OCI-LY3 (cell line): ENCODE measurements at regions not wholly inside any gene's neighbourhood (a gene's known extent, or its start where the extent isn't known, plus 50 kb on each side); places are given as distances from the start of the nearest gene placed in this dataset.

ENCODE experiments used
- H2AFZ ChIP-seq: fragments of 200-600, 300-600 bp; shearing (Covaris generic); 2 replicates; pipeline ENCODE4 v1.6.0; 2014; ENCODE audit warnings: antibody characterized with exemption, low read depth, low read length
- H3K27ac ChIP-seq: fragments of 200-600, 300-600 bp; sonication (generic); 2 replicates; pipeline ENCODE4 v1.5.1; 2014; ENCODE audit warnings: mild to moderate bottlenecking, low read length, moderate library complexity, mixed read lengths
- H3K27me3 ChIP-seq: fragments of 200-600, 300-600 bp; sonication (generic); 2 replicates; pipeline ENCODE4 v1.6.1; 2014; ENCODE audit warnings: low read depth, low read length, mixed read lengths
- H3K36me3 ChIP-seq: fragments of 200-600, 300-600 bp; sonication (generic); replicated peaks from 2 replicates; pipeline ENCODE3; 2014; ENCODE audit warnings: low read depth, low read length, mixed read lengths
- H3K4me1 ChIP-seq: fragments of 300-600, 200-600 bp; sonication (generic); 2 replicates; pipeline ENCODE4 v1.6.1; 2014; ENCODE audit warnings: low read length, mixed read lengths
- H3K4me2 ChIP-seq: fragments of 200-600, 300-600 bp; sonication (generic); 2 replicates; pipeline ENCODE4 v1.6.1; 2014; ENCODE audit warnings: low read length, mixed read lengths
- H3K4me3 ChIP-seq: fragments of 300-600, 200-600 bp; sonication (generic); 2 replicates; pipeline ENCODE4 v1.5.1; 2014; ENCODE audit warnings: antibody characterized with exemption, mild to moderate bottlenecking, low read length, moderate library complexity
- H3K79me2 ChIP-seq: fragments of 300-600, 200-600 bp; shearing (Covaris generic); 2 replicates; pipeline ENCODE4 v1.6.1; 2014; ENCODE audit warnings: mild to moderate bottlenecking, low read length, mixed read lengths
- H3K9ac ChIP-seq: fragments of 300-600, 200-600 bp; shearing (Covaris generic); 2 replicates; pipeline ENCODE4 v1.6.0; 2014; ENCODE audit warnings: mild to moderate bottlenecking, low read length, moderate library complexity
- H3K9me3 ChIP-seq: fragments of 200-600, 300-600 bp; shearing (Covaris generic); 2 replicates; pipeline ENCODE4 v1.6.1; 2014; ENCODE audit warnings: low read length, mixed read lengths; ENCODE audit not compliant: insufficient read depth
- H4K20me1 ChIP-seq: fragments of 200-600, 300-600 bp; sonication (generic); 2 replicates; pipeline ENCODE4 v1.6.1; 2016; ENCODE audit warnings: low read length, mixed read lengths; ENCODE audit not compliant: insufficient read depth
- EZH2phosphoT487 ChIP-seq: fragments of 200-600 bp; shearing (Covaris generic); IDR thresholded peaks from 2 replicates; pipeline ENCODE4 v1.6.1; 2018; ENCODE audit warnings: antibody characterized with exemption, mixed run types, low read depth
- TF ChIP-seq, protein P1 (sequence below): fragments of 200-600, 300-600 bp; sonication (generic); IDR thresholded peaks from 2 replicates; pipeline ENCODE4 v1.5.1; 2014; ENCODE audit warnings: antibody characterized with exemption, low read length, low read depth

DNA sequence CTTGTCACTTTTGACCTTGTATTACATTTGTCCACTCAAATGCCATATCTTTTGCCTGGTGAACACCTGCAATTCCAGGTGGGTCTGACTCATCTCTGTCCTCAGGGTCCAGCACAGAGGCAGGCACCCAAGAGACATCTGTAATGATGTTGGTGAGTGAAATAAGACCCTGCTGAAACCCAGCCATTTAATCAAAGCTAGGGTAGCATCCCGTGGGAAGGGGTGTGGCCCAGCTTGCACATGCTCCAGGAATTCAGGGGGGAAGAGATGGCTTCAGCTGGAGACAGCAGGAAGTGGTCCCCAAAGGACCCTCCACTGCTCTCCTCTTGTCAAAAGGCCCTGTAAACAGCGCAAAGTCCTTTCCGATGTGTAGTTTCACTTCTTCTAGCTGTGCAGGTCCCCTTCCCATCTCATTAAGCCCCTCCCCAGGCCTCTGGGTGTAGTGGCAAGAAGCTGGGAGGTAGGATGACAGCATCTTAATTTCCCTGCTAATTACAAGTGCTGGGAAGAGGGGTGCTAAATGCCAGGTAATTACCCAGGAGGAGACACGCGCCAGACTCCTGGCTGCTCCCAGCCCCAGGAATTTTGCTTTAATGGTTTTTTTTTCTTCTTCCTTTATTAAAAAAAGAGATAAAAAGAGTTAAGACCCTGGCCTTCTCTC lies 54.4 kb upstream of the TRABD2B start:
- Histone ChIP-seq H2AFZ (no peak overlapping the region), H4K20me1 (no peaks in the 10 kb centered on the region), H3K4me1 (peaks cover 5% of the 10 kb centered on the region; the same call in 1 of the 2 replicates), H3K4me3 (no peak overlapping the region), H3K9ac (no peak overlapping the region), H3K27ac (no peak overlapping the region), H3K36me3 (no peaks in the 10 kb centered on the region), H3K27me3 (no peaks in the 10 kb centered on the region), H3K9me3 (no peaks in the 10 kb centered on the region), H3K4me2 (peak overlapping the region; percentile 7; the same call in 1 of the 2 replicates), H3K79me2 (no peaks in the 10 kb centered on the region)
- TF ChIP-seq, protein P1, sequence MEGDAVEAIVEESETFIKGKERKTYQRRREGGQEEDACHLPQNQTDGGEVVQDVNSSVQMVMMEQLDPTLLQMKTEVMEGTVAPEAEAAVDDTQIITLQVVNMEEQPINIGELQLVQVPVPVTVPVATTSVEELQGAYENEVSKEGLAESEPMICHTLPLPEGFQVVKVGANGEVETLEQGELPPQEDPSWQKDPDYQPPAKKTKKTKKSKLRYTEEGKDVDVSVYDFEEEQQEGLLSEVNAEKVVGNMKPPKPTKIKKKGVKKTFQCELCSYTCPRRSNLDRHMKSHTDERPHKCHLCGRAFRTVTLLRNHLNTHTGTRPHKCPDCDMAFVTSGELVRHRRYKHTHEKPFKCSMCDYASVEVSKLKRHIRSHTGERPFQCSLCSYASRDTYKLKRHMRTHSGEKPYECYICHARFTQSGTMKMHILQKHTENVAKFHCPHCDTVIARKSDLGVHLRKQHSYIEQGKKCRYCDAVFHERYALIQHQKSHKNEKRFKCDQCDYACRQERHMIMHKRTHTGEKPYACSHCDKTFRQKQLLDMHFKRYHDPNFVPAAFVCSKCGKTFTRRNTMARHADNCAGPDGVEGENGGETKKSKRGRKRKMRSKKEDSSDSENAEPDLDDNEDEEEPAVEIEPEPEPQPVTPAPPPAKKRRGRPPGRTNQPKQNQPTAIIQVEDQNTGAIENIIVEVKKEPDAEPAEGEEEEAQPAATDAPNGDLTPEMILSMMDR, result no peak
- no peak for TF ChIP-seq EZH2phosphoT487

DNA sequence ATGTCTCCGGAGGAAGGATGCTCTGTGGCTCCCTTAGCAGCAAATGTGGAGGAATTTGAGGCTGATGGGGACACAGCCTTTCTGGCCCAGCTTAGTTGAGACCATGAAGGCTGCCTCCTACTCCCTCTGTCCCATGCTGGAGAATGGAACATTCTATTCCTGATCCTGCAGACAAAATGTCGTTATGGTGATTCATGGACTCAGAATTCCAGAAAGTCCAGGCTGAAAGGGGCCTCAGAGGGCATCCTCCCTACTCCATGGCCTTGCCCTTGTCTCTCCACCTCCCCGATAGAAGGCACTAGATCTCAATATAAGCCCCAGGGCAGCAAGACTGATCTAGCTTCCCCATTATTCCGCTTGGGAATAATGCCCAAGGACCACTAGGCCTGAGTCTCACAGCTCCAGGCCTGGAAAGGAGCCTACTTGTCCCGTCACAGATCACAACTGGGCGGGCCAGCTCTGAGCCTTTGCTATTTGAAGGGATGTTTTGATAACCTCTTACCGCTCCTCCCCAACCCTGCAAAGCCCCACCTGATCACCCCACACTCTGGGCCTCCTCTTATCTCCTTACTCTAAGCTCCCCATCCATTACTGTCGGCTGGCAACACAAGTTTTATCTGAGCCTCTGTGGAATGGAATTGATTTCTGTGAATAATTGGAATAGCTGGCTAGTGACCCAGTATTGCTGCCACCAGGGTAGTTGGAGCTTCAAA lies 52.8 kb upstream of the TRABD2B start:
- H3K27ac ChIP-seq, result no peak overlapping the region
- H3K79me2 ChIP-seq, result no peaks in the 10 kb centered on the region
- H3K27me3 ChIP-seq, result no peaks in the 10 kb centered on the region
- no peaks in the 10 kb centered on the region for H3K36me3 ChIP-seq
- no peak overlapping the region for H3K9ac ChIP-seq
- no peak overlapping the region for H3K4me3 ChIP-seq
- H3K4me1 ChIP-seq, result peaks cover 5% of the 10 kb centered on the region; the same call in 1 of the 2 replicates
- no peak overlapping the region for H3K4me2 ChIP-seq
- no peaks in the 10 kb centered on the region for H3K9me3 ChIP-seq
- no peak for TF ChIP-seq EZH2phosphoT487
- TF ChIP-seq, protein P1, result no peak
- no peaks in the 10 kb centered on the region for H4K20me1 ChIP-seq
- no peak overlapping the region for H2AFZ ChIP-seq

DNA sequence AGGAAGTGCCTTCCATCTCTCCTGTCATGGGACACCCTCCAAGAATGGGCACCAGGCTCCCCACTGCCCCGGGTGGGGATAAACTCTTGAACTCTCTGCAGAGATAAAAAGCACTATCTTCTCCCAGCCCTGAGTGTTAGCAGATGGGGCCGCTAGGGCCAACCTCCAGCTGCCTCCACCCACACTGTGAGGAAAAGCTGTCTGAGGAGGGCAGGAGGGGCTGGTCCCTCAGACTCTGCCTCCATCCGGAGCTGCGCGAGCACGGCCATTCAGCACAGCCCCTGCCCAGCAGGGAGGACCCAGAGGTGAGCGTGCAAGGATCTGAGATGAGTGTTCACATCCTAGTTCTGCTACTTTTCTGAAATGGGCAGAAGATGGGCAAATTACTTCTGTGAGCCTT lies 51.8 kb upstream of the TRABD2B start:
- Histone ChIP-seq H3K27me3 (no peaks in the 10 kb centered on the region), H3K27ac (no peak overlapping the region), H3K9ac (no peak overlapping the region), H4K20me1 (no peaks in the 10 kb centered on the region), H3K36me3 (no peaks in the 10 kb centered on the region), H2AFZ (no peak overlapping the region), H3K4me2 (no peak overlapping the region), H3K9me3 (no peaks in the 10 kb centered on the region), H3K4me1 (peaks cover 5% of the 10 kb centered on the region; the same call in 1 of the 2 replicates), H3K79me2 (no peaks in the 10 kb centered on the region), H3K4me3 (no peak overlapping the region)
- TF ChIP-seq, protein P1, result no peak
- TF ChIP-seq EZH2phosphoT487, result no peak

DNA sequence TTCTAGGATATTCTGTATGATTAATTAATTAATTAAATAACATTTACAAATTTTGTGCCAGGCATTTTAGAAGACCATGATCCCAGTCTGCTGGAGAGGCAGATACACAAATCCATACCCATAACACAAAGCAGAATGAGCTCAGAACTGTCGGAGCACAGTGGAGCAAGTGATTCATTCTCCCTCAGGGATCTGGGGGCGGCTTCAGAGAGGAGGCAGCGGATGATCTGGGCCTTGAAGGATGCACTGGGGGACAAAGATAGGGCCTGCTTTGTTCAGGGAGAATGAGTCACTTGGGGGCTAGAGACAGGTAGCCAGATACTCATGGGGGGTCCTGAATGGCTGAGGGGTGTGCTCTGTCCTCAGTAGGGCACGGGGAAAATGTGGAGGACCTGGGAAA lies 50.9 kb upstream of the TRABD2B start:
- TF ChIP-seq, protein P1, result no peak
- TF ChIP-seq EZH2phosphoT487, result no peak
- Histone ChIP-seq H3K79me2 (no peaks in the 10 kb centered on the region), H3K9ac (no peak overlapping the region), H3K4me1 (peaks cover 5% of the 10 kb centered on the region; the same call in 1 of the 2 replicates), H2AFZ (no peak overlapping the region), H3K27ac (no peak overlapping the region), H4K20me1 (no peaks in the 10 kb centered on the region), H3K4me3 (no peak overlapping the region), H3K4me2 (no peak overlapping the region), H3K36me3 (no peaks in the 10 kb centered on the region), H3K27me3 (no peaks in the 10 kb centered on the region), H3K9me3 (no peaks in the 10 kb centered on the region)
